ENCODE measurements at regions not wholly inside any gene's neighbourhood (a gene's known extent, or its start where the extent isn't known, plus 50 kb on each side); places are given as distances from the start of the nearest gene placed in this dataset.
A peak's percentile ranks its signal among the peaks of the same experiment; 100 is the strongest.

GRCh38 chr13:84315527-84315926, 433.3 kb upstream of the SLITRK1 start:
- DNase-seq (ENCODE audit: low read depth), result no peak

GRCh38 chr13:84303035-84303434, 420.8 kb upstream of the SLITRK1 start:
- no peak for DNase-seq (ENCODE audit: low read depth)

GRCh38 chr13:84297251-84297650, 415.0 kb upstream of the SLITRK1 start:
- no peak for DNase-seq (ENCODE audit: low read depth)

- no peak for DNase-seq (ENCODE audit: low read depth)
These were observed 414.1 kb upstream of the SLITRK1 start for GRCh38 chr13:84296401-84296800.

- no peak for DNase-seq (ENCODE audit: low read depth)
These were observed 412.3 kb upstream of the SLITRK1 start for GRCh38 chr13:84294576-84294975.

GRCh38 chr13:84290386-84290785, 408.1 kb upstream of the SLITRK1 start:
- DNase-seq (ENCODE audit: low read depth), result no peak

GRCh38 chr13:84279166-84279565, 396.9 kb upstream of the SLITRK1 start:
- no peak for DNase-seq (ENCODE audit: low read depth)

GRCh38 chr13:84272877-84273562, 390.7 kb upstream of the SLITRK1 start:
- DNase-seq (ENCODE audit: low read depth), result no peak

- no peak for DNase-seq (ENCODE audit: low read depth)
These were observed 383.0 kb upstream of the SLITRK1 start for GRCh38 chr13:84265257-84265764.

- no peak for DNase-seq (ENCODE audit: low read depth)
These were observed 381.2 kb upstream of the SLITRK1 start for GRCh38 chr13:84263354-84264069.

- no peak for DNase-seq (ENCODE audit: low read depth)
These were observed 373.0 kb upstream of the SLITRK1 start for GRCh38 chr13:84255226-84255797.

- DNase-seq (ENCODE audit: low read depth), result no peak
These were observed 367.2 kb upstream of the SLITRK1 start for GRCh38 chr13:84249463-84249862.

GRCh38 chr13:84243340-84243739, 361.1 kb upstream of the SLITRK1 start:
- DNase-seq (ENCODE audit: low read depth), result no peak

- no peak for DNase-seq (ENCODE audit: low read depth)
These were observed 356.8 kb upstream of the SLITRK1 start for GRCh38 chr13:84239032-84239431.

- no peak for DNase-seq (ENCODE audit: low read depth)
These were observed 356.1 kb upstream of the SLITRK1 start for GRCh38 chr13:84238381-84238780.

- DNase-seq (ENCODE audit: low read depth), result peak; percentile 5
These were observed 354.9 kb upstream of the SLITRK1 start for GRCh38 chr13:84237143-84237542.

GRCh38 chr13:84234416-84234815, 352.1 kb upstream of the SLITRK1 start:
- no peak for DNase-seq (ENCODE audit: low read depth)

GRCh38 chr13:84230568-84230967, 348.3 kb upstream of the SLITRK1 start:
- DNase-seq (ENCODE audit: low read depth), result no peak

- no peak for DNase-seq (ENCODE audit: low read depth)
These were observed 328.8 kb upstream of the SLITRK1 start for GRCh38 chr13:84211048-84211447.

GRCh38 chr13:84208246-84208910, 326.1 kb upstream of the SLITRK1 start:
- no peak for DNase-seq (ENCODE audit: low read depth)

GRCh38 chr13:84207509-84207908, 325.2 kb upstream of the SLITRK1 start:
- no peak for DNase-seq (ENCODE audit: low read depth)

GRCh38 chr13:84200971-84201370, 318.7 kb upstream of the SLITRK1 start:
- no peak for DNase-seq (ENCODE audit: low read depth)

- no peak for DNase-seq (ENCODE audit: low read depth)
These were observed 309.9 kb upstream of the SLITRK1 start for GRCh38 chr13:84192125-84192524.

All from CMK (cell line).